SK-N-SH (cell line): ENCODE measurements at regions not wholly inside any gene's neighbourhood (a gene's known extent, or its start where the extent isn't known, plus 50 kb on each side); places are given as distances from the start of the nearest gene placed in this dataset.

Experiments
- EZH2phosphoT487 ChIP-seq: fragments of 200-600 bp; sonication (generic); IDR thresholded peaks from 2 replicates; pipeline ENCODE4 v1.6.1; 2017; ENCODE audit warnings: low read depth, mixed run types, mild to moderate bottlenecking, antibody characterized with exemption, moderate library complexity, borderline replicate concordance
- FOXM1 ChIP-seq: IDR thresholded peaks from 2 replicates; pipeline ENCODE4 v1.4.0; 2012; ENCODE audit warnings: low read depth, mild to moderate bottlenecking
- NFIC ChIP-seq: IDR thresholded peaks from 2 replicates; pipeline ENCODE4 v1.4.0; 2012; ENCODE audit warnings: borderline replicate concordance
- POLR2AphosphoS5 ChIP-seq: IDR thresholded peaks from 2 replicates; pipeline ENCODE4 v1.6.1; 2012; ENCODE audit warnings: low read depth, low read length
- RAD21 ChIP-seq: IDR thresholded peaks from 2 replicates; pipeline ENCODE4 v1.6.1; 2012; ENCODE audit warnings: mild to moderate bottlenecking, low read length
- TAF1 ChIP-seq: IDR thresholded peaks from 2 replicates; pipeline ENCODE4 v1.6.1; 2012; ENCODE audit warnings: low read depth, mild to moderate bottlenecking, low read length, moderate library complexity, borderline replicate concordance
- TCF12 ChIP-seq: IDR thresholded peaks from 2 replicates; pipeline ENCODE4 v1.4.0; 2012
- TF ChIP-seq, protein P1 (sequence below): fragments of 200-600 bp; sonication (generic); IDR thresholded peaks from 2 replicates; pipeline ENCODE4 v1.6.1; 2017; ENCODE audit warnings: antibody characterized with exemption, mild to moderate bottlenecking, moderate library complexity
- TF ChIP-seq, protein P2 (sequence below): IDR thresholded peaks from 2 replicates; pipeline ENCODE4 v1.6.1; 2012; ENCODE audit warnings: mild to moderate bottlenecking, low read depth, low read length, moderate library complexity

DNA sequence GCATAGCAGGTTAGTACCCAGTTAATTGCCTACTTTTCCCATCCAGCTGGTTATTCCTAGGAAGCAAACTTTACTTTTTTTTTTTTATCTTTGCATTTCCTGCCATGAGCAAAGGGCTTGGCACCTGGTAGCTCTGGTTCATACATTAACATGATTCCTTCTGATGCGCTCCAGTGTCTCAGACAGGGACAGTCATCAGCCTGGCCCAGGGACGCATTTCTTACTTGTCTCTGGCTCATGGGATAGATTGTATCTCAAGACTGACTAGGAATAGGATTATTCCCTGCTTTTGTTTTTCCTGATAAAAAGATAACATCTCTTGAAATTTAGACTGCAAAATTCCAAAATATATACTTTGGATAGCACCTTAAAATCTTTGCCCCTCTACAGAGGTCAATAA lies 571.5 kb upstream of the TENM3 start:
- TF ChIP-seq, protein P1, sequence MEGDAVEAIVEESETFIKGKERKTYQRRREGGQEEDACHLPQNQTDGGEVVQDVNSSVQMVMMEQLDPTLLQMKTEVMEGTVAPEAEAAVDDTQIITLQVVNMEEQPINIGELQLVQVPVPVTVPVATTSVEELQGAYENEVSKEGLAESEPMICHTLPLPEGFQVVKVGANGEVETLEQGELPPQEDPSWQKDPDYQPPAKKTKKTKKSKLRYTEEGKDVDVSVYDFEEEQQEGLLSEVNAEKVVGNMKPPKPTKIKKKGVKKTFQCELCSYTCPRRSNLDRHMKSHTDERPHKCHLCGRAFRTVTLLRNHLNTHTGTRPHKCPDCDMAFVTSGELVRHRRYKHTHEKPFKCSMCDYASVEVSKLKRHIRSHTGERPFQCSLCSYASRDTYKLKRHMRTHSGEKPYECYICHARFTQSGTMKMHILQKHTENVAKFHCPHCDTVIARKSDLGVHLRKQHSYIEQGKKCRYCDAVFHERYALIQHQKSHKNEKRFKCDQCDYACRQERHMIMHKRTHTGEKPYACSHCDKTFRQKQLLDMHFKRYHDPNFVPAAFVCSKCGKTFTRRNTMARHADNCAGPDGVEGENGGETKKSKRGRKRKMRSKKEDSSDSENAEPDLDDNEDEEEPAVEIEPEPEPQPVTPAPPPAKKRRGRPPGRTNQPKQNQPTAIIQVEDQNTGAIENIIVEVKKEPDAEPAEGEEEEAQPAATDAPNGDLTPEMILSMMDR: no peak
- TF ChIP-seq FOXM1 (no peak), POLR2AphosphoS5 (no peak), RAD21 (no peak), NFIC (no peak), TAF1 (no peak), TCF12 (no peak), EZH2phosphoT487 (no peak)
- TF ChIP-seq, protein P2, sequence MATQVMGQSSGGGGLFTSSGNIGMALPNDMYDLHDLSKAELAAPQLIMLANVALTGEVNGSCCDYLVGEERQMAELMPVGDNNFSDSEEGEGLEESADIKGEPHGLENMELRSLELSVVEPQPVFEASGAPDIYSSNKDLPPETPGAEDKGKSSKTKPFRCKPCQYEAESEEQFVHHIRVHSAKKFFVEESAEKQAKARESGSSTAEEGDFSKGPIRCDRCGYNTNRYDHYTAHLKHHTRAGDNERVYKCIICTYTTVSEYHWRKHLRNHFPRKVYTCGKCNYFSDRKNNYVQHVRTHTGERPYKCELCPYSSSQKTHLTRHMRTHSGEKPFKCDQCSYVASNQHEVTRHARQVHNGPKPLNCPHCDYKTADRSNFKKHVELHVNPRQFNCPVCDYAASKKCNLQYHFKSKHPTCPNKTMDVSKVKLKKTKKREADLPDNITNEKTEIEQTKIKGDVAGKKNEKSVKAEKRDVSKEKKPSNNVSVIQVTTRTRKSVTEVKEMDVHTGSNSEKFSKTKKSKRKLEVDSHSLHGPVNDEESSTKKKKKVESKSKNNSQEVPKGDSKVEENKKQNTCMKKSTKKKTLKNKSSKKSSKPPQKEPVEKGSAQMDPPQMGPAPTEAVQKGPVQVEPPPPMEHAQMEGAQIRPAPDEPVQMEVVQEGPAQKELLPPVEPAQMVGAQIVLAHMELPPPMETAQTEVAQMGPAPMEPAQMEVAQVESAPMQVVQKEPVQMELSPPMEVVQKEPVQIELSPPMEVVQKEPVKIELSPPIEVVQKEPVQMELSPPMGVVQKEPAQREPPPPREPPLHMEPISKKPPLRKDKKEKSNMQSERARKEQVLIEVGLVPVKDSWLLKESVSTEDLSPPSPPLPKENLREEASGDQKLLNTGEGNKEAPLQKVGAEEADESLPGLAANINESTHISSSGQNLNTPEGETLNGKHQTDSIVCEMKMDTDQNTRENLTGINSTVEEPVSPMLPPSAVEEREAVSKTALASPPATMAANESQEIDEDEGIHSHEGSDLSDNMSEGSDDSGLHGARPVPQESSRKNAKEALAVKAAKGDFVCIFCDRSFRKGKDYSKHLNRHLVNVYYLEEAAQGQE: no peak
